ENCODE measurements at regions not wholly inside any gene's neighbourhood (a gene's known extent, or its start where the extent isn't known, plus 50 kb on each side); places are given as distances from the start of the nearest gene placed in this dataset.

DNA sequence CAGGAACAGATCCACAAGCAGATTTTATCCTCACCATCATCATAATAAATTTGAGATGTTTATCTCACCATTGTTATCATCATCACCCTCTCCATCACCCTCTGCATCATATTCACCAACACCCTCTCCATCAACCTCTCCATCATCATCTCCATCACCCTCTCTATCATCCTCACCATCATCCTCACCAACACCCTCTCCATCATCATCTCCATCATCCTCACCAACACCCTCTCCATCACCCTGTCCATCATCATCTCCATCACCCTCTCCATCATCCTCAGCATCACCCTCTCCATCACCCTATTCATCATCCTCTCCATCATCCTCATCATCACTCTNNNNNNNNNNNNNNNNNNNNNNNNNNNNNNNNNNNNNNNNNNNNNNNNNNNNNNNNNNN lies 567.0 kb upstream of the SGCD start:
- ATAC-seq, result no peak
- no peak for TF ChIP-seq ISL1 (CRISPR knock-in tag; IDR thresholded peaks at IDR 0.05)
- no peak for TF ChIP-seq ZFP3 (CRISPR knock-in tag; IDR thresholded peaks at IDR 0.05)

GRCh38 chr5:155761502-155761901 lies 565.5 kb upstream of the SGCD start:
- TF ChIP-seq ZC3H10 (CRISPR knock-in tag; IDR thresholded peaks at IDR 0.05), result no peak
- no peak for TF ChIP-seq CSDC2 (CRISPR knock-in tag; IDR thresholded peaks at IDR 0.05)
- TF ChIP-seq PPARA (CRISPR knock-in tag; IDR thresholded peaks at IDR 0.05; ENCODE audit: borderline replicate concordance), result no peak
- TF ChIP-seq, protein P1, sequence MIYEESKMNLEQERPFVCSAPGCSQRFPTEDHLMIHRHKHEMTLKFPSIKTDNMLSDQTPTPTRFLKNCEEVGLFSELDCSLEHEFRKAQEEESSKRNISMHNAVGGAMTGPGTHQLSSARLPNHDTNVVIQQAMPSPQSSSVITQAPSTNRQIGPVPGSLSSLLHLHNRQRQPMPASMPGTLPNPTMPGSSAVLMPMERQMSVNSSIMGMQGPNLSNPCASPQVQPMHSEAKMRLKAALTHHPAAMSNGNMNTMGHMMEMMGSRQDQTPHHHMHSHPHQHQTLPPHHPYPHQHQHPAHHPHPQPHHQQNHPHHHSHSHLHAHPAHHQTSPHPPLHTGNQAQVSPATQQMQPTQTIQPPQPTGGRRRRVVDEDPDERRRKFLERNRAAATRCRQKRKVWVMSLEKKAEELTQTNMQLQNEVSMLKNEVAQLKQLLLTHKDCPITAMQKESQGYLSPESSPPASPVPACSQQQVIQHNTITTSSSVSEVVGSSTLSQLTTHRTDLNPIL (CRISPR knock-in tag; IDR thresholded peaks at IDR 0.05; ENCODE audit: low read depth), result no peak
- TF ChIP-seq ZNF70 (CRISPR knock-in tag; IDR thresholded peaks at IDR 0.05), result no peak
- TF ChIP-seq BACH2 (CRISPR knock-in tag; IDR thresholded peaks at IDR 0.05; ENCODE audit: borderline replicate concordance), result no peak
- no peak for TF ChIP-seq ESRRG (CRISPR knock-in tag; IDR thresholded peaks at IDR 0.05)
- no peak for TF ChIP-seq SNAI2 (CRISPR knock-in tag; IDR thresholded peaks at IDR 0.05)
- no peak for TF ChIP-seq ISL1 (CRISPR knock-in tag; IDR thresholded peaks at IDR 0.05)
- TF ChIP-seq ARNTL (CRISPR knock-in tag; IDR thresholded peaks at IDR 0.05; ENCODE audit: borderline replicate concordance, low read depth), result no peak
- no peak for TF ChIP-seq TOX (CRISPR knock-in tag; IDR thresholded peaks at IDR 0.05; ENCODE audit: borderline replicate concordance)
- TF ChIP-seq OSR1 (CRISPR knock-in tag; IDR thresholded peaks at IDR 0.05), result no peak
- TF ChIP-seq, protein P2, sequence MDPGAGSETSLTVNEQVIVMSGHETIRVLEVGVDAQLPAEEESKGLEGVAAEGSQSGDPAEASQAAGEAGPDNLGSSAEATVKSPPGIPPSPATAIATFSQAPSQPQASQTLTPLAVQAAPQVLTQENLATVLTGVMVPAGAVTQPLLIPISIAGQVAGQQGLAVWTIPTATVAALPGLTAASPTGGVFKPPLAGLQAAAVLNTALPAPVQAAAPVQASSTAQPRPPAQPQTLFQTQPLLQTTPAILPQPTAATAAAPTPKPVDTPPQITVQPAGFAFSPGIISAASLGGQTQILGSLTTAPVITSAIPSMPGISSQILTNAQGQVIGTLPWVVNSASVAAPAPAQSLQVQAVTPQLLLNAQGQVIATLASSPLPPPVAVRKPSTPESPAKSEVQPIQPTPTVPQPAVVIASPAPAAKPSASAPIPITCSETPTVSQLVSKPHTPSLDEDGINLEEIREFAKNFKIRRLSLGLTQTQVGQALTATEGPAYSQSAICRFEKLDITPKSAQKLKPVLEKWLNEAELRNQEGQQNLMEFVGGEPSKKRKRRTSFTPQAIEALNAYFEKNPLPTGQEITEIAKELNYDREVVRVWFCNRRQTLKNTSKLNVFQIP (CRISPR knock-in tag; IDR thresholded peaks at IDR 0.05; ENCODE audit: borderline replicate concordance, low read depth), result no peak
- ATAC-seq, result no peak

DNA sequence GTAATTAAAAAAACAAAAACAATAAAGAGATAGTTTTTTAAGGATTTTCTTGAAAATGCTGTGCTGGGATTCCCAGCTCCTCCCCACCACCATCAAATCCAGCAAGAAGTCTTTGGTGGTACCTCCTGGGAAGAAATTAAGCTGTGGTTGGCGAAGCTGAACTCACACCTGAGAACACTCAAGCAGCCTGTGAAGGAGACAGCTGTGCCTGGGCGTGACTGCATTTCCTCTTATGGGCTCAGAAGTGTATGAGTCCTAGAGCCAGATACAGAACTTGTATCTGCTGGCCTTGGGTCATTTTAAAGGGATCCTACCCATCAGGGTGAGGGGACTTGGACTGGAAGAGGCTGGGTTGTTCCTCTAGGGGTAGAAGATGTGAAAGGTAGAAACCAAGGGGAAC lies 561.2 kb upstream of the SGCD start:
- TF ChIP-seq RARB (CRISPR knock-in tag; IDR thresholded peaks at IDR 0.05) (no peak), TOX (CRISPR knock-in tag; IDR thresholded peaks at IDR 0.05; ENCODE audit: borderline replicate concordance) (no peak), TSHZ2 (CRISPR knock-in tag; IDR thresholded peaks at IDR 0.05) (no peak), PATZ1 (CRISPR knock-in tag; IDR thresholded peaks at IDR 0.05; ENCODE audit: borderline replicate concordance) (no peak), ISL1 (CRISPR knock-in tag; IDR thresholded peaks at IDR 0.05) (no peak), SNAI2 (CRISPR knock-in tag; IDR thresholded peaks at IDR 0.05) (no peak), ARNTL (CRISPR knock-in tag; IDR thresholded peaks at IDR 0.05; ENCODE audit: borderline replicate concordance, low read depth) (no peak), GLIS3 (CRISPR knock-in tag; IDR thresholded peaks at IDR 0.05) (no peak), CSRNP3 (CRISPR knock-in tag; IDR thresholded peaks at IDR 0.05) (no peak), PPARA (CRISPR knock-in tag; IDR thresholded peaks at IDR 0.05; ENCODE audit: borderline replicate concordance) (no peak)
- TF ChIP-seq, protein P2 (CRISPR knock-in tag; IDR thresholded peaks at IDR 0.05; ENCODE audit: borderline replicate concordance, low read depth), result no peak
- TF ChIP-seq, protein P1 (CRISPR knock-in tag; IDR thresholded peaks at IDR 0.05; ENCODE audit: low read depth), result no peak
- ATAC-seq, result no peak

Measured in SK-N-SH treated with all-trans-retinoic acid at 6 μM for 48 hours (cell line).